ENCODE measurements at regions not wholly inside any gene's neighbourhood (a gene's known extent, or its start where the extent isn't known, plus 50 kb on each side); places are given as distances from the start of the nearest gene placed in this dataset.
A peak's percentile ranks its signal among the peaks of the same experiment; 100 is the strongest.

DNA sequence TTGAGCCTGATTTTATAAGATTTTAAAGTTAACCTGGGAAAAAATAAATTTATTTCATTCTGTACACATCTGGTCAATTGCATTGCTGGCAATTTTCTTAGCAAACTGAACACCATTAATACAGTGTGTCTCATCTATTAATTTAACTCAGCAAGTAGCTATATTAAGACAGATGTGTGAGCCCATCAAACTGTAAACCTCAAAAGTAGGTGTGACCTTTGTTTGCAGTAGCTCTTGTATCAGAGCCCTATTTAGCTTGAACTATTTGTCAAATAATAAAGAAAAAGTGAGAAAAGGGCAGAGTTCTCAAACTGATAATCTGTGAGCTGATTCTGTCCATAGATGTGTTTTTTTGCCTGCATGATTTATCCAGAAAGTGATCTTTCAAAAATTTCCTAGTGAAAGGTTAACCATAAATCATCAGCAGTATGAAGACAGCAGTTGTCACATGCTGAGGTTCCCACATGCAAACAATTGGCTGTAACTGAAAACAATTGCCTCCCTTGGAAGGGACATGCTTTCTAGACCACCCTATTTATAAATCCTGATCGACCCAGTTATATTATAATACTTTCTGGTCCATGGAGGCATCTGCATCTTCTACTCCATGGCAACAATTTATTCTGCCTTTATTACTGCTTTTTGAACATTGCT, 646.5 kb downstream of the NSUN3 start:
- in situ Hi-C loops (cut with MboI; ENCODE audit: low pct_ligation_motif_present in 1 of 4, low pct_unique_long_range_greater_than_20kb in 1 of 4, low sequenced_read_pairs in 3 of 4) (no loop called here), intact Hi-C loops (cut with DNase I; ENCODE audit: low total_unique reads) (no loop called here)
- Histone ChIP-seq H3K27me3 (no peaks in the 10 kb centered on the region), H3K4me3 (no peak overlapping the region), H3K27ac (no peak overlapping the region), H3K4me1 (no peaks in the 10 kb centered on the region), H3K9me3 (peaks cover 0 to 3% of the 10 kb centered on the region in 2 donors), H3K36me3 (no peaks in the 10 kb centered on the region)
- DNase-seq, result no peak
- WGBS, 2 donors (ENCODE audit: low coverage in 1 of 2), result 57 to 60% methylated on average over 1 of the region's 1 CpG
- no peak for TF ChIP-seq POLR2A (IDR thresholded peaks at IDR 0.05)
- TF ChIP-seq, protein P1, sequence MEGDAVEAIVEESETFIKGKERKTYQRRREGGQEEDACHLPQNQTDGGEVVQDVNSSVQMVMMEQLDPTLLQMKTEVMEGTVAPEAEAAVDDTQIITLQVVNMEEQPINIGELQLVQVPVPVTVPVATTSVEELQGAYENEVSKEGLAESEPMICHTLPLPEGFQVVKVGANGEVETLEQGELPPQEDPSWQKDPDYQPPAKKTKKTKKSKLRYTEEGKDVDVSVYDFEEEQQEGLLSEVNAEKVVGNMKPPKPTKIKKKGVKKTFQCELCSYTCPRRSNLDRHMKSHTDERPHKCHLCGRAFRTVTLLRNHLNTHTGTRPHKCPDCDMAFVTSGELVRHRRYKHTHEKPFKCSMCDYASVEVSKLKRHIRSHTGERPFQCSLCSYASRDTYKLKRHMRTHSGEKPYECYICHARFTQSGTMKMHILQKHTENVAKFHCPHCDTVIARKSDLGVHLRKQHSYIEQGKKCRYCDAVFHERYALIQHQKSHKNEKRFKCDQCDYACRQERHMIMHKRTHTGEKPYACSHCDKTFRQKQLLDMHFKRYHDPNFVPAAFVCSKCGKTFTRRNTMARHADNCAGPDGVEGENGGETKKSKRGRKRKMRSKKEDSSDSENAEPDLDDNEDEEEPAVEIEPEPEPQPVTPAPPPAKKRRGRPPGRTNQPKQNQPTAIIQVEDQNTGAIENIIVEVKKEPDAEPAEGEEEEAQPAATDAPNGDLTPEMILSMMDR (IDR thresholded peaks at IDR 0.05), result no peak
- no peak for TF ChIP-seq EP300 (IDR thresholded peaks at IDR 0.05; ENCODE audit: low read depth)
- TF ChIP-seq POLR2AphosphoS5 (IDR thresholded peaks at IDR 0.05), result no peak

DNA sequence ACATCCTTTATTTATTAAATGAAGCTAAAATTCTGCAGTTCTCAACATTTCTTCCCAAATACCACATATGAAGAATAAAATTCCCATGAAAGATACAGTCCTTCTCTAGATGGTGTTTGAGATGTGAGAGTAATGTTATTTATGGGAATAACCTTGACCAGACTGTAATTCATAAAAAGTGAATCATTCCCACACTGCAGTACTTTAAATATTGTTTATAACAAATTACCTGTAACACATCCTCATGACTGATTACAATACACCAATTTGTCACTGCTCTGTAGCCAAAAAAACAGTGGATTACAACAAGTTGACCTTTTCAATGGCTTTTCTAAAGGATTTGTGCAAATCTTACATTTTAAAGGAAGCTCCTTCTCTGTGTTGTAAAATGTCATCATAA, 651.3 kb downstream of the NSUN3 start:
- DNase-seq, result no peak
- Histone ChIP-seq H3K4me1 (peaks cover 0 to 10% (median 0%) of the 10 kb centered on the region in 4 donors), H3K27me3 (no peaks in the 10 kb centered on the region), H3K27ac (no peak overlapping the region), H3K36me3 (no peaks in the 10 kb centered on the region), H3K9me3 (no peaks in the 10 kb centered on the region), H3K4me3 (no peak overlapping the region)
- intact Hi-C loops (cut with DNase I; ENCODE audit: low total_unique reads) (no loop called here), in situ Hi-C loops (cut with MboI; ENCODE audit: low pct_ligation_motif_present in 1 of 4, low pct_unique_long_range_greater_than_20kb in 1 of 4, low sequenced_read_pairs in 3 of 4) (no loop called here)
- TF ChIP-seq POLR2A (IDR thresholded peaks at IDR 0.05), result no peak
- no peak for TF ChIP-seq POLR2AphosphoS5 (IDR thresholded peaks at IDR 0.05)
- no peak for TF ChIP-seq EP300 (IDR thresholded peaks at IDR 0.05; ENCODE audit: low read depth)
- TF ChIP-seq, protein P1 (IDR thresholded peaks at IDR 0.05), result no peak

DNA sequence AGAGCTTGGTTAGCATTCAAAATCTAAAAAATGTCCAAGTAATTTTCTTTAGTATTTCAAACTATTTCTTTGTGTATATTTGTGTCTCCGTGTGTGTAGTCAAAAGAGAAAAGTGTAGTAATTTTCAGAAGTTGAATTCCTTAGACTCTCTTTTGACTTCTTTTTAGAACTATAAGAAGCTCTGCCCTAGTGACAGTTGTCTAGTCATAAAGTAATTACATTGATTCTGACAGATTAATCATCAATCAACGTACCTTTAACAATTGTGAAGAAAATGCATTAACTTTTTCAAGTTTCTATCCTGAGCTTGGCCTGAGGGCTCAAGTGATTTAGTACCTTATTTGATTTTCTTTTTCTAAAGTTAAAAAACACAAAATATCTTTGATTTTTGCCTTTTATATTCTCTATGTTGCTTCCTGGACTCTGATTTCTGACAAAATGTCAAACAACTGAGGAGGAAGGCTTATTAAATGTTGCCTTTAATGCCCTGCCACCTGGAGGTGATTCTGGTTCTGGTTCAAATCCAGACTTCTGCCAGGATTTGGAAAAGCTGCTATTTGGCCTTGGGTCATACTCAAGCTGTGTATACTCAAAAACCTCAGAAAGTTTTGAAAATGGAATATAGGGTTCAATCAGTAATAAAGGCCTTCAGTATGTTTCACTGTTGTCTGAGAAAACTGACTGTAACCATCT, 653.6 kb downstream of the NSUN3 start:
- no peaks in the 10 kb centered on the region for H3K36me3 ChIP-seq
- H3K27me3 ChIP-seq, result no peaks in the 10 kb centered on the region
- DNase-seq, result peak; percentile 15
- intact Hi-C loops (cut with DNase I; ENCODE audit: low total_unique reads), result no loop called here
- in situ Hi-C loops (cut with MboI; ENCODE audit: low pct_ligation_motif_present in 1 of 4, low pct_unique_long_range_greater_than_20kb in 1 of 4, low sequenced_read_pairs in 3 of 4), result no loop called here
- no peak overlapping the region for H3K27ac ChIP-seq
- TF ChIP-seq POLR2A (IDR thresholded peaks at IDR 0.05), result no peak
- TF ChIP-seq, protein P1 (IDR thresholded peaks at IDR 0.05), result peak in 4 of 5 experiments; percentile 25 to 44 (median 35)
- H3K4me1 ChIP-seq, result peaks cover 0 to 10% (median 0%) of the 10 kb centered on the region in 4 donors
- no peaks in the 10 kb centered on the region for H3K9me3 ChIP-seq
- no peak overlapping the region for H3K4me3 ChIP-seq
- 52 to 56% methylated on average over 2 of the region's 2 CpGs for WGBS, 2 donors (ENCODE audit: low coverage in 1 of 2)

DNA sequence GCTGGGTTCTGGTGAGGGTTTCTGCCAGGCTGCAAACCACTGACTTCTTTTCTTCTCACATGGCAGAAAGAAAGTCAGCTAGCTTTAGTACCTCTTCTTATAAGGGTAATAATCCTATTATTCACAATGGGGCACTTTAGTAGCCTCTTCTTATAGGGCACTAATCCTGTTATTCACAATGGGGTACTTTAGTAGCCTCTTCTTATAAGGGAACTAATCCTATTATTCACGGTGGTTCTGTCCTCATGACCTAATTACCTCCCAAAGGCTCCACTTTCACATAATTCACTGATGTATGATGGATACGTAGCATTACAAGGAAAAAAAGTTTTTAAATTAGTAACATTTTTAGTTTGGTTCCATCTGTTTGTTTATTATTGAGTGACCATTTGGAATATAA, 671.3 kb downstream of the NSUN3 start:
- intact Hi-C loops (cut with DNase I; ENCODE audit: low total_unique reads) (no loop called here), in situ Hi-C loops (cut with MboI; ENCODE audit: low pct_ligation_motif_present in 1 of 4, low pct_unique_long_range_greater_than_20kb in 1 of 4, low sequenced_read_pairs in 3 of 4) (no loop called here)
- Histone ChIP-seq H3K4me1 (no peaks in the 10 kb centered on the region), H3K27me3 (no peaks in the 10 kb centered on the region), H3K4me3 (no peak overlapping the region), H3K9me3 (no peaks in the 10 kb centered on the region), H3K27ac (no peak overlapping the region), H3K36me3 (no peaks in the 10 kb centered on the region)
- DNase-seq, result no peak
- WGBS, 2 donors (ENCODE audit: low coverage in 1 of 2), result 48 to 50% methylated on average over 2 of the region's 2 CpGs
- TF ChIP-seq POLR2A (IDR thresholded peaks at IDR 0.05) (no peak), POLR2AphosphoS5 (IDR thresholded peaks at IDR 0.05) (no peak), EP300 (IDR thresholded peaks at IDR 0.05; ENCODE audit: low read depth) (no peak)
- TF ChIP-seq, protein P1 (IDR thresholded peaks at IDR 0.05), result no peak

All from transverse colon (tissue), 4 donors.